GM12865 (cell line): ENCODE measurements at regions not wholly inside any gene's neighbourhood (a gene's known extent, or its start where the extent isn't known, plus 50 kb on each side); places are given as distances from the start of the nearest gene placed in this dataset.

ENCODE experiments used
- DNase-seq: peaks from one replicate; pipeline ENCODE4 v3.0.0; 2010; ENCODE audit warnings: low read depth
- H3K4me3 ChIP-seq: 2 replicates; pipeline ENCODE4 v1.5.1; 2011; ENCODE audit warnings: mild to moderate bottlenecking, low read depth, low read length, control low read depth
- TF ChIP-seq, protein P1 (sequence below): IDR thresholded peaks from 2 replicates; pipeline ENCODE4 v1.5.1; 2011; ENCODE audit warnings: low read length, control low read depth, low read depth, inconsistent platforms; ENCODE audit not compliant: insufficient read depth; ENCODE audit errors: missing control alignments

DNA sequence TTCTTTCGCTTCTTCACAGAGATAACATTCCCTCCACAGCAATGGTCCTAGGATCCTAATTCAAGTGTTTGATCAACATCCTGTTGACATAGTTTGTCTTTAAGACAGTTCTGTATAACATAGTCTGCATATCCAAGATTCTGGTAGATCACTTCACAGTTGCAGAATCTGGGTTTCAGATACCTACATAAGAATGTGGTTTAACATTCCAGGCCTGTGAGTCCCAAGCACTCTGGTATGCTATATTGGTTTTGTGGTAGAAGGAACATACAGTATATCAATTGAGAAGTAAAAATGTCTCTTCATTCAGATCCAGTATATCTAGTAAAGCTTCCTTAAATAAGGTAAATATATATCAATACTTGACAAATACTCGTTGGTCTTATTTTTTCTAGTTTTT lies 914.2 kb upstream of the CDH6 start:
- TF ChIP-seq, protein P1, sequence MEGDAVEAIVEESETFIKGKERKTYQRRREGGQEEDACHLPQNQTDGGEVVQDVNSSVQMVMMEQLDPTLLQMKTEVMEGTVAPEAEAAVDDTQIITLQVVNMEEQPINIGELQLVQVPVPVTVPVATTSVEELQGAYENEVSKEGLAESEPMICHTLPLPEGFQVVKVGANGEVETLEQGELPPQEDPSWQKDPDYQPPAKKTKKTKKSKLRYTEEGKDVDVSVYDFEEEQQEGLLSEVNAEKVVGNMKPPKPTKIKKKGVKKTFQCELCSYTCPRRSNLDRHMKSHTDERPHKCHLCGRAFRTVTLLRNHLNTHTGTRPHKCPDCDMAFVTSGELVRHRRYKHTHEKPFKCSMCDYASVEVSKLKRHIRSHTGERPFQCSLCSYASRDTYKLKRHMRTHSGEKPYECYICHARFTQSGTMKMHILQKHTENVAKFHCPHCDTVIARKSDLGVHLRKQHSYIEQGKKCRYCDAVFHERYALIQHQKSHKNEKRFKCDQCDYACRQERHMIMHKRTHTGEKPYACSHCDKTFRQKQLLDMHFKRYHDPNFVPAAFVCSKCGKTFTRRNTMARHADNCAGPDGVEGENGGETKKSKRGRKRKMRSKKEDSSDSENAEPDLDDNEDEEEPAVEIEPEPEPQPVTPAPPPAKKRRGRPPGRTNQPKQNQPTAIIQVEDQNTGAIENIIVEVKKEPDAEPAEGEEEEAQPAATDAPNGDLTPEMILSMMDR: no peak
- H3K4me3 ChIP-seq: no peak overlapping the region
- no peak for DNase-seq

DNA sequence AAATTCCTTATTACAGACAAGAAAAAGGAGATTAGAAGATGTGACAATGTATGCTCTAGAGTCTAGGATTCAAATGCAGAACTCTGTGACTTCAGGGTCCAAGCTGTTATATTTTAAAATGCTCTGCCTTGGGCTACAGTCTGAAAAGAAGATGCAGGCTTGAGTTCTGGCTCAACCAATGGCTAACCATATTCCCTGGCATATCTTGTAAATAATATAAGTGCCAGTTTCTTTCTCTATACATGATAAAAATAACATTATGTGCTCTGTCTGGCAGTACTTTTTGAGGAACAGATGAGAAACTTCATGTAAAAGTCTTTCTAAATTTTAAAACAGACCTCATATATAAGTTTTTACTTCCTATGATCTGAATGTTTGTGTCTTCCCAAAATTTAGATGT lies 926.5 kb upstream of the CDH6 start:
- no peak overlapping the region for H3K4me3 ChIP-seq
- TF ChIP-seq, protein P1: no peak
- DNase-seq: no peak

DNA sequence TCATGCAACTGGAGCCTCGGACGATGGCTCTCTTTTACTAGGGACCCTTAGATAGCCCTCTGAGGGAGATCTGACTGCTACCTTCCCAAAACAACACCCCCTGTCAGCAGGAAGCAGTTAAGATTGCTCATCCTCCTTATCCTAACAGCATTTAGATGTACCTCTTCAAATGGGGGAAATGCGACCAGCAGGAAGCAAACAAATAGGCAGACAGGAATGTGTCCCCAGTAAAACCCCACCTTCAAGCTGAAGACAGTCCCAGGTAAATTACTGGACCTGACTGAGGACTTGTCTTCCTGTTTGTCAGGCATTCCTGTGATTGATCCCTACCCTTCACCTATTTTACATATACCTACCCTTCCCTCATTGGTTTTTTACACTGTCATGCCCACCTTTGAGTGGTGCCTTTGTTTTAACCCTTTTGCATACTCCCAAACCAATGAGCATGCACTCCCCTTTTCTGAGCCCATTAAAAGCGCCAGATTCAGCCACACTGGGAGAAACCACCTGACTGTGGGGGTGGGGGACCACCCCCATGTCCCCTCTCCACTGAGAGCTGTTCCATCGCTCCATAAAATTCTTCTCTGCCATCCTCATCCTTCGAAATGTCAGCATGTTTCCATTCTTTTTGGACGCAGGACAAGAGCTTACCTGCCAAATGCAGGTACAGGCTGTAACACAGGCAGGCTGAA lies 954.0 kb upstream of the CDH6 start:
- H3K4me3 ChIP-seq: no peak overlapping the region
- TF ChIP-seq, protein P1: no peak
- no peak for DNase-seq

DNA sequence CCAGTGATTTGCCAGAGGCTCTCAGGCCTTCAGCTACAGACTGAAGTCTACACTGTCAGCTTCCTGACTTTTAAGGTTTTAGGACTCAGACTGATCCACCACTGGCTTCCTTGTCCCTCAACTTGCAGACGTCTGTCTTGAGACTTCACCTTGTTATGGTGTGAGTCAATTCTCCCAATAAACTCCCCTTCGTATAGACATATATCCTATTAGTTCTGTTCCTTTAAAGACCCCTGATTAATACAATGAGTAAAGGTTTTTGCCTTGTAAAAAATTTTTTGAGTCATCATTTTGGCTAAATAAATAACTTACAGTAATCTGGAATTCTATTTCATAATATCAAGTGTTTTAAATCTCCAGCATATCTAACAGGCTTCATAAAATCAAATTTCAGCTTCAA lies 956.3 kb upstream of the CDH6 start:
- no peak overlapping the region for H3K4me3 ChIP-seq
- TF ChIP-seq, protein P1: no peak
- no peak for DNase-seq

DNA sequence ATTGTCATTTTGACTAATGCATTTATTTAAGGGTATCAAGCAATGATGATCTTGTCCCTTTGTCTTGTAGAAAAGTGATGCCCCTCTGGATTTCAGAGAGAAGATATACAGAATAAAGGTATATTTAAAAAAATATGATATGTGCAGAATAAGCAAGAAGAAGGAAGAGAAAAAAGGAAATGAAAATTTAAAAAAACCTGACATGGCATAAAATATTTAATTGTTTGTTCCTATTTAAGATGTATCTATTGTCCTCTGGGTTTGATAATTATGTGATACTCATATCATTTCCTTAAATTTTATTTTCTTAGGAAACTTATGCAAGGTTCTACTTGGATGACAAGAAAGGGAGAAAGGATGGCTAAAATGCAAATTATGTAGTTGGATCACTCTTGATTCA lies 983.7 kb upstream of the CDH6 start:
- TF ChIP-seq, protein P1: no peak
- DNase-seq: no peak
- H3K4me3 ChIP-seq: no peak overlapping the region

DNA sequence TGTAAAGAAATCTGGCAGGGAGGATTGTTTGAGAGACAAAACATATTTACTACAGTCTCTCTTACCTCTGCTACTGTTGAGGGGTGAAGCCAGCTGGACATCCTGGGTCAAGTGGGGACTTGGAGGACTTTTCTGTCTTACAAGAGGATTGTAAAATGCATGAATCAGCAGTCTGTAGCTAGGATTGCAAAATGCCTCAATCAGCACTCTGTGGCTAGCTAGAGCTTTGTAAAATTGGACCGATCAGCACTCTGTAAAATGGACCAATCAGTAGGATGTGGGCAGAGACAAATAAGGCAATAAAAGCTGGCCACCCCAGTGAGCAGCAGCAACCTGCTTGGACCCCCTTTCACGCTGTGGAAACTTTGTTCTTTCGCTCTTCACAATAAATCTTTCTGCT lies 995.8 kb upstream of the CDH6 start:
- TF ChIP-seq, protein P1: no peak
- no peak for DNase-seq
- H3K4me3 ChIP-seq: no peak overlapping the region

DNA sequence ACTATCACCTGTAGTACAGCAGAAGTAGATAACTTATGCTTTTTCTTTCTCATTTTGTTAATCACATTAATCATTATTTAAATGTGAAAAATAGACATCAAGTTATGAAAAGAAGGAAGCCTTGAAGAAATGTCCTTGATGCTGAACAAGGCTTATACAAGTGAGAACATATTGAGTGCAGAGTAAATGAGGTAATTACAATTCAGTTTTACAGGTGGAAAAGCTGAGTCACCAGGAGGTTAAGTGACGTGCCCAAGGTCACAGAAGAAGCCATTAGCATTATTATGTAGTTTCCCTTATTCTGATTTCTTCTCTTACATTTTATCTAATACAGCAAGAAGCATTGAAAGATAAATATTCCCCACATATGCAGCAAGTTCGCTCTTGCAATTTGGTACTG lies 998.5 kb upstream of the CDH6 start:
- DNase-seq: no peak
- no peak overlapping the region for H3K4me3 ChIP-seq
- TF ChIP-seq, protein P1: no peak
